AG09309 (cell line): ENCODE measurements at regions not wholly inside any gene's neighbourhood (a gene's known extent, or its start where the extent isn't known, plus 50 kb on each side); places are given as distances from the start of the nearest gene placed in this dataset.

Experiments
- DNase-seq: peaks from one replicate; pipeline ENCODE4 v3.0.0-alpha.2; 2010; ENCODE audit warnings: low read depth
- H3K4me3 ChIP-seq: 2 replicates; pipeline ENCODE4 v1.5.1; 2011; ENCODE audit warnings: mild to moderate bottlenecking, low read depth, low read length, moderate library complexity; ENCODE audit not compliant: control insufficient read depth
- CTCF ChIP-seq: IDR thresholded peaks from 2 replicates; pipeline ENCODE4 v1.5.1; 2011; ENCODE audit warnings: mild to moderate bottlenecking, low read depth, low read length, inconsistent platforms; ENCODE audit not compliant: insufficient read depth, control insufficient read depth; ENCODE audit errors: missing control alignments

GRCh38 chr13:84903391-84903790, 895.8 kb downstream of the SLITRK6 start:
- TF ChIP-seq CTCF: no peak
- no peak for DNase-seq
- H3K4me3 ChIP-seq: no peak overlapping the region

DNA sequence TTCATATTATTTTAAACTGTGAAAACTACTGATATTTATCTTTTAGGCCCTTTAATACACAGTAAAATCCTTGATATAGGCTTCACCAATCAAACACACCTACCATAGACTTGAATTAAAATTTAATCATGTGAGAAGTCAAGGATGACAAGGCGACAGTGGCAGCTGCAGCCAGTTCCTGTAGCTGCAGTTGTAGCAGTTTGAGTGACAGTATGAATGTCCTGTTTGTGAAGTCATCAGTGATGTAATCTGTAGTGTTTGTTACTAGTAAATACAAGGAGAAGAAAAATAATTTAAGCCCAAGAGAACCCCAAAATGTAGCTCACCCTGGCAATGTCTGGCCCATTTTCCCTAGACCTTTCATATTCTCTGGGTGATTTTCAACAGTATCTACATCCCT, 897.0 kb downstream of the SLITRK6 start:
- H3K4me3 ChIP-seq: no peak overlapping the region
- DNase-seq: no peak
- TF ChIP-seq CTCF: no peak

GRCh38 chr13:84896128-84896527, 903.1 kb downstream of the SLITRK6 start:
- TF ChIP-seq CTCF: peak; percentile 60
- DNase-seq: peak; percentile 20
- no peak overlapping the region for H3K4me3 ChIP-seq

DNA sequence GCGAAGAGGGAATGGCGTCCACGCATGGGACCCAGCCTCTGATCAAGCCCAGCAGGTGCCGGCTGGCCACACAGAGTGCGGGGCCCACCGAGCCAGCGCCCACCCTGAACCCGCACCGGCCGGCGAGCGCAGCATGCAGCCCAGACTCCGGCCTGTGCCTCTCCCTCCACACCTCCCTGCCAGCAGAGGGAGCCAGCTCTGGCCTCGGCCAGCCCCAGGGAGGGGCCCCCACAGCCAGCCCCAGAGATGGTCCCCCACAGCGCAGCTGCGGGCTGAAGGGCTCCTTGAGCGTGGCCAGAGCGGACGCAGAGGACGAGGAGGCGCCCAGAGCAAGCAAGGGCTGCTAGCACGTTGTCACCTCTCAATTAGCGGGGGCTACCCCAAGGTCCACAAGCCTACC, 904.5 kb downstream of the SLITRK6 start:
- H3K4me3 ChIP-seq: no peak overlapping the region
- TF ChIP-seq CTCF: no peak
- no peak for DNase-seq

GRCh38 chr13:84885868-84886267, 913.4 kb downstream of the SLITRK6 start:
- no peak for DNase-seq
- H3K4me3 ChIP-seq: no peak overlapping the region
- TF ChIP-seq CTCF: no peak

- no peak overlapping the region for H3K4me3 ChIP-seq
- no peak for DNase-seq
- TF ChIP-seq CTCF: no peak
These were observed 925.3 kb downstream of the SLITRK6 start for GRCh38 chr13:84873951-84874350.

DNA sequence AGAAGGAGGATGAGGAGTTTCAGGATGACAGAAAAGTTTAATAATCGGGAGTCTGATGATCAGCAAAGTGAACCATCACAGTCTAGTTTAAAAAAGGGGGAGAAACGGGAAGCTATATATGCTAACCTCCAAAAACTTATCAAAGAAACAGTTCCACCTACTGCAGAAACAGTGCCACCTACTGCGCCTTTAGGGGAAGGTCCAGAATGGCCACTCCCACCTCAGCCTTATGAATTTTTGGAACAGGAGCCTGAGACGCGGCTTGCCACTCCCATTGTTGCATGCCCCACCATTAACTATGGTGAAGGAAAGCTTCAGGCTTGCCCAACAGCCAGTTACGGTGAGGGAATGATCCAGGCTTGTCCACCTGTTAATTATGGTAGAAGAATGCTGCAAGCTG, 929.0 kb downstream of the SLITRK6 start:
- H3K4me3 ChIP-seq: no peak overlapping the region
- peak; percentile 40 for TF ChIP-seq CTCF
- no peak for DNase-seq
